Hematopoietic multipotent progenitor cell treated with erythropoietin and hydrocortisone succinate and interleukin-3 and kit ligand, for 6 days (in vitro differentiated cells): ENCODE measurements at regions not wholly inside any gene's neighbourhood (a gene's known extent, or its start where the extent isn't known, plus 50 kb on each side); places are given as distances from the start of the nearest gene placed in this dataset.
"Not testable (repeated sequence)": the region's sequence is repeated elsewhere in the genome, so short reads cannot be mapped to it uniquely, and the experiment has no call there.

Experiments used
- DNase-seq: peaks from one replicate; pipeline ENCODE4 v3.0.0-alpha.2; 2015

DNA sequence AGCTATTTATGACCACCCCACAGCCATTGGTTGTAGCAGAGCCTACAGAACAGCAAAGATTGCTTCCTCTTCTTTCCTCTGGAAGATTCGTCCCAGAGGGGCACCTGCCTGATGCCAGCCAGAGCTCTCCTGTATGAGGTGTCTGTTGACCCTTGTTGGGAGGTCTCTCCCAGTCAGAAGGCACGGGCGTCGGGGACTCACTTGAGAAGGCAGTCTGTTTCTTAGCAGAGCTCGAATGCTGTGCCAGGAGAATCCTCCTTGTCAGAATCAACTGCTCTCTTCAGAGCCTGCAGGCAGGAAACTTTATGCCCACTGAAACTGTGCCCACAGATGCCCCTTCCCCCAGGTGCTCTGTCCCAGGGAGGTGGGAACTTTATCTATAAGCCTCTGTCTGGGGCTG lies 479.5 kb upstream of the IZUMO3 start:
- DNase-seq = no peak

DNA sequence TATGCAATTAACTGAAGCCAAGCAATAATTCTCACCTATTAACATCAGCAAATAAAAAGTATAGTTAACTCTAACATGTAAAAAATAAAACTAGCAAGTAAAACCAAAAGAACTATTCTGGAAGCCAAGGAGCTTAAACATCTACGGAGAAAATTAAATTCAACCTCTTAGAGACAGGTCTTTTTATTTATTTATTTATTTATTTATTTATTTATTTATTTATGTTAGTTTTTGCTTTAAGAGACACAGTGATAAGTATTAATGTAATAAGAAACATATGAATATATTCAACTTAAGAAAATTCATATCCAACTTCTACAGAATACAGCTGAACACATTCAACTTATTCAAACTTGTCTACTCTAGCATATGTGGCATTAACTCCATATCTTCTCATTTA lies 472.1 kb upstream of the IZUMO3 start:
- DNase-seq = no peak

DNA sequence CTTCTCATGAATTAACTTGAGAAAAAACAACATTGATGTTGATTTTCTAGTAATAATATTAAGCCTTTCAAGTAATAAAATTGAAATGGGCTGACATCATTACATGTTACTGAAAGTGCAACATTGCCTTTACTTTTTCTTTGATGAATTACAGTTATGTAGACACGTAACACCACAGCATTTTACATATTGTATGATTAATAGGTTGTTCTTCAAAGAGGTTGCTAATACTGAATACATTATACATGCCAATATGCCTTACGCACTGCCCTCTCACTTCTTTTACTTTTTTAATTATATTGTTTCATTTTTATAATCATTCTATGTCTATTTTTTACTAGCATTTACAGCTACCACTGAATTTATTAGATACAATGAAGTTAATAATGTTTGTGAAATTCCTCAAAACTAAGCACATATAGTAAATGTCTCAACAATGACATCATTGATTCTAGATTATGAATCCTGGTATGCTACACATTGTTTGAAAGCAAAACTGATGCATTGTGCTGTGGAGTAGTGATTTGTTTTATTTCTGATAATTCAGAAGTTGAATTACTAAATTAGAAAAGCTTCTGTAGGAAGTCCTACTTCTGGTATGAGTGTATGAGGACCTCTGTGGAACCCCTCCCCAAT lies 464.4 kb upstream of the IZUMO3 start:
- DNase-seq = no peak

DNA sequence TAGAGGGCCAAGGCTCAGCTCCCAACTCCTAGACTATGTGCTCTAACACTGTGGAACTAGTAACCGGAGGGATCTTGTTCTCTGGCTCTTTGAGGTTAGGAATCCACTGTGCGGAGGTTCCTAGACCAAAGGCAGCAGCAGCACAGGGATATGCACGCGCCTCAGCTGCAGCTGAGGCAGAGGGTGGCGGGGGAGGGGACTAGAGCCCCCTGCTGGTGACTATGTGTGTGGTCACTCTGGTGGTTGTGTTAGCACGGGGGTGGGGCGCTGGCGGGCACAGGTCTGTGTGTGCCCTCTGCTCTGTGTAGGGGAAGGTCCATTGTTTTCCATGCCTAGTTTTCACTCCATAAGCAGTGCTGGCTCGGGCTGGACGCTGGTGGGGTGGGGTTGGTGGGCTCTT lies 458.0 kb upstream of the IZUMO3 start:
- no peak for DNase-seq

DNA sequence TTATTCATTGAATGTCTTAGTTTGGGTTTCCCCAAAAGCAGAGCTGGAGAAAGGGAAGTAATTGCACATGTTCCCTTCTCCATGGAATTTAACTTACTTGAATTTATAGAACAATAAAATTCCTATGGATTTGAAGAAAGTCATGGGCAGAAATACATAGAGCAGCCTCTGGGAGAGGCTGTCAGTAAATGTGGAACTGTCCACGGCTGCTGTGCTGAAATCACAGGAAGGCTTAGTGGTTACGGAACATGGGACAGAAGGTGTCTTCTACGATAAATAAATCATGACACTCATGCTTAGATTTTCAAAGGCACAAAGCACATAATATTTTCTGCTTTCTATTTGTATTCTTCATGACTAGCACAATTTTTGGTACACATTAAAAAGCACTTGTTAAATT lies 440.6 kb upstream of the IZUMO3 start:
- DNase-seq = no peak

DNA sequence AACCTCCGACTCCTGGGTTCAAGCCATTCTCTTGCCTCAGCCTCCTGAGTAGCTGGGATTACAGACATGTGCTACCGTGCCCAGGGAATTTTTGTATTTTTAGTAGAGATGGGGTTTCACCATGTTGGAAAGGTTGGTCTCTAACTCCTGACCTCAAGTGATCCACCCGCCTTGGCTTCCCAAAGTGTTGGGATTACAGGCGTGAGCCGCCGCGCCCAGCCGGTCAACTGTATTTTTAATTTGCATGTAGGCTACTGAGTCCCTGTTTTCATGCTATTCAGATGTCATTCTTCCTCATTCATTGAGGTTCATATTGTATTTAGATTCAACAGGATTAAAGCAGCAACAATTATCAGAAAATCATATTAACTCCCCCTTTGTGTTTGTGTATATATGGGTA lies 425.1 kb upstream of the IZUMO3 start:
- DNase-seq = not testable (repeated sequence)

DNA sequence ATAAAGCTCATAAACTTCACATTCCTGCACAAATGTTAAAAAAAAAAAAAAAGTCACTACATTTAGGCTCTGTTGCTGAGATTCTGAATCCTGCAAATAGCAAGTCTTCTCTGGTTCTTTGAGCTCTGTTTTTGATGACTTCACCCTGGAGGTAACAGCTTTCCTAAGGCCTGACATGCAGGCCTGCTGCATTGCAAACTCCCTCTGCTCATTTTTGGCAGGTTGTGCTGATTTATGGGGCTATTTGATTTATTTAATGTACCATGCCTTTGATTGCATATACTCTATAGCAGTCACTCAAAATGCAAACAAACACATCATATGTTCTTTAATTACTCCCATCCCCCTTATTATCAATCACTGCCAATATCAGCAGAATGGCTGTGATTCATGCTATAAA lies 416.1 kb upstream of the IZUMO3 start:
- no peak for DNase-seq

DNA sequence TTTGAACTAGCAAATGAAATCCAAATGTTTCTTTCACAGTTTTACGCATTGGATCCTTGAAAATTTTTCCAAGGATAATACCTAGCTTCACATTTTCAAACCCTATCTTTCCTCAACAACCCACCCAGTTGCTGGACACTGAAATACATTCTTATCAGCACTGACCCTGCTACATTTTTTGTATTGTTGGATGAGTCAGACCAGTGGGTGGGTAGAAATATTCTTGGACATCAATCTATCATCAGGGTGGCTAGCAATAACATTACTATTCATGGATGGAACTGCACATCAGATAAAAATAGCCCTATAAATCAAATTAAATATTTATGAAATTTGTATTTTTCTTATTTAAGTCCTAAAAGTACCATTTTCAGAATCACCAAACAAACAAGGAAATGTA lies 407.4 kb upstream of the IZUMO3 start:
- DNase-seq = no peak

DNA sequence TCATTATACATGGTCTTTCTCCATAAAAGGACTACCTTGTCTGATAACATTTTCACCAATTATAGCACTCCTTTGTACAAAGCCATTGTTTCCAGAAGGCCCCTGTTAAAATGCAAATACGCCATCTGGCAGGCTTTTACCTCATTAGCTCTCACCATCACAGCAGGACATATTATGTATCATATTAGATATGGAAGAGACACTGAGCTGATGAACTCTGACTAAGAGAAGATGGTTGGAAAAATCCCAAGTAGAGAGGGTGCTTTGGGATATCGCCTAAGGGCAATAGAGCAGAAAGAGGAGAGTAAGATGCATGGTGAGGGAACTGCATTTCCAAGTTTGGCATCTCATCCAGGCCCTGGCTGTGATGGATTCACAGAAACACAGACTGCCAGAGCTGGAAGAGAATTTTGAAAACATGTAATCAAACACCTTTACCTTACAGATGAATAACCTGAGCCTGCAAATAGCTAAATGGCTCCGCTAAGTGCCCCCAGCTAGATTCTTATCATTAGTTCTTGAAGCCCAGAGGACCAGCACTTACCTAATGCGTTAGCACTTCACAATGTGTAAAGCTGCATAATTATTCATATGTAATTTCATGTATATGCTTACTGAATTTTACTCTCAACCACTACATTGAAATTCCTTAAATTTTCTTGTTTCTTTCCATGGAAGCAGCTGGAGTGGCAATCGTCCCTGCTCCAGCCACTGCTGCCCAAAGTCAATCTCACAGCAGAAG lies 393.6 kb upstream of the IZUMO3 start:
- DNase-seq = no peak

DNA sequence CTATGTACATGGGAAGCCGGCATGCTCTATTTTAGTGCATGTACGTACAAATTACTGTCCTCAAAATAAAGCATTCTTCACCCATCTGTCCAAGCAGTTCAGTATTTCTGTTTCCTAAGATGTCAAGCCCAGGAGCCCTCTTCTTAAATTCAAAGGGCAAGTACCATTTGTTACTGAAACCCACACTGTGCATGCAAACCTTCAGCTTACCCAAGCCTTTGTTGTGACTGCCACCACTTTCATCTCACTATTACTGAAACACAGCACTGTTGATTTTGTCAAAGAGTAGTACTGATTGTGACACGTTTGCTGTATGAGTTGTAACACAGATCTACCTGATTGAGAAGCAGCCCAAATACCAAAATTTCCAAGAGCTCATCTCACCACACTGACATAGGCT lies 390.4 kb upstream of the IZUMO3 start:
- no peak for DNase-seq

DNA sequence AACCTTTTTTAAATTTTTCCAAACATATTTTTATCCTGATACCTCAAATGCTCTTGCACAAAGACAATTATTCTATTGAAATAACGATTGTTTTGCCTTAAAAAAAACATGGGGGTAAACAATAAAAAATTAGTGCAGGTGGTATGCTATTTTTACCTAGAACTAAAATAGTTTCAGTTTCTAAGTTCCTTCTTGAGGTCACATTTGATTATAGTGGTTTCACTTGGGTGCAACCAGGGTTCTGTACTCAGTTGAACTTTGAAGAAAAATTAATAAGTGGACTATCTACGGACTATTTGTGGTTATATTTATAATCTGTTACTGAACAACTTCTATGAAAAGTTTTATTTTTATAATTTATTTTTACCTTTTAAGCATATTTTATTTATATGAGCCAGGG lies 387.1 kb upstream of the IZUMO3 start:
- DNase-seq = no peak

DNA sequence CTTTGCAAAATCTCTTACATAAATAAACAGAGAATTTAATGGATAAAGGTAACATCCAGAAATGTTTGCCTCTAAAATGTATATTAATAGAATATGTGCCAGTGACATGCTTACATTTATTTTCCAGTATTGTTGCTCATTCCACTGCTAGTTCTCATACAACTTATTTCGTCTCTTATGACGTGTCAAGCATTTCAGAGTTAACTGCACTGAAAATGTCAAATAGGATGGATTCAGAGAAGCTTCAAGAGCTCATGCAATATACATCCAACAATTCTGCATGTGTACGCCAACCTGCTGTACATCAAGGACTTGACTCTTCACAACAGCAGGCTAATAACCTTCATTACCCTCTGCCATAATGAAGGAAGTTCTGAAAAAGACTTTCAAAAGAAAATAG lies 386.2 kb upstream of the IZUMO3 start:
- DNase-seq = no peak

DNA sequence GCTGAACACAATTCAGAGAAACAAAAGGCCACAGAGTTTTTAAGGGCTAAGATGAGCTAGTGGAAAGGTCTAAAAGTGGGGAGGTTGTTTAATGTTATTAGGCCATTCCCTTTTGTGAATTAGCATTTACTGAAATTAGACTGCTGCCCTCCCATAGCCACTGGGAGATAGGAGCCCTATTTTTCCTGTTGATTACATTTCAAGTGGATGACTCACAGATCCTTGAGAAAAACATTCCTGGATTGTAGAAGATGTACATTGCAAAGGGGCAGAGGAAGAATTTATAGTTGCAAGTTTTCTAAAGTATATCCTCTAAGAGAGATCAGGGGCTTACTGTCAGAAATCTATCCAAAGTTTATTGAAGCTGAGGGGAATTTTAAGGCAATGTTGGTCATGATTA lies 367.1 kb upstream of the IZUMO3 start:
- DNase-seq = no peak

DNA sequence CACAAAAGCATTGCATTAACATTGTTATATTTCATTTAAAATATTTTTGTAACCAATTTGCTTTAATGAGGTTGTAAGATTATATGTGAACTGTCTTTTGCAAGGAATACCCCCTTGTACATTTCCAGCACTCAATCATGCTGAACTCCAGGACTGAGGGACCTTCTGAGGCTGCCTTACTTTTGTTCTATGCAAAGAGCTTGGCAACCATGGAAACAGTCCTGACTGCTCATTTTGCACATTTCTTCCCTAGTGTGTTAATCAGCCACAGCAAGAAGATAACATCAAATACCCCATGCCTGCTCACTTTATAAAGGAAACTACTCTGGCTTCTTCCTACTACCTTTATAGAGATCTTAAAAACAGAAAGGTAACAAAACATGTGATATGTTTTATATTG lies 355.6 kb upstream of the IZUMO3 start:
- DNase-seq = no peak

DNA sequence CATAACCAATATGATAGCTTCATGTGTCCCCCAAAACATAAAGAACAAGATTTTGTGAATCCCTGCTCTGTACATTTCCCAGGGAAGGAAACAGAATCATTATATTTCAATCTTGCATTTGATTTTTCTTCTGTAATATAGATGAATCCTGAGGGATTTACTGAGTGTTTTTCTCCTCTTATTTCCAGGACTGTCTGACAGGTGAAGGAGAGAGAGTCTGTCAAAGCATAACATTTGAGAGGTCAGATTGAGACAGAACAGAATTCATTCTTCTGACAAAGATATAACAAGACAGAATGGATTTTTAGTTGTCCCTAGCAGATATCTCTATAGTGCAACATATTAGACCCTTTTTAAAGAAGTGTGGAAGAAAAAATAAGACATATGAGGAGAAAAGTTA lies 354.5 kb upstream of the IZUMO3 start:
- no peak for DNase-seq

DNA sequence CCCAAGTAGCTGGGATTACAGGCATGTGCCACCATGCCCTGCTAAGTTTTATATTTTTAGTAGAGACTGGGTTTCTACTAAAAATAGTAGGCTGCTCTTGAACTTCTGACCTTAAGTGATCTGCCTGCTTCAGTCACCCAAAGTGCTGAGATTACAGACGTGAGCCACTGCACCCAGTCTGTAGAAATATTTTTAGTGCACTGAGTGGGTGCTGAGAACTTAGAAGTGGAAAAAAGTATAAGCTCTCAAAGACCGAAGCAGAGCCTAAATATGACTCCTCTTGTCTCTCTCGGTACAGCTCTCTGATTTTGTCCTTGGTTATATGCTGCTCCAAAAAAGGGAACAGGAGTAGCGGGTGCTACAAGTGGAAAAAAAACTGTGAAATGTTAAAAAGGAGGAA lies 353.8 kb upstream of the IZUMO3 start:
- no peak for DNase-seq

DNA sequence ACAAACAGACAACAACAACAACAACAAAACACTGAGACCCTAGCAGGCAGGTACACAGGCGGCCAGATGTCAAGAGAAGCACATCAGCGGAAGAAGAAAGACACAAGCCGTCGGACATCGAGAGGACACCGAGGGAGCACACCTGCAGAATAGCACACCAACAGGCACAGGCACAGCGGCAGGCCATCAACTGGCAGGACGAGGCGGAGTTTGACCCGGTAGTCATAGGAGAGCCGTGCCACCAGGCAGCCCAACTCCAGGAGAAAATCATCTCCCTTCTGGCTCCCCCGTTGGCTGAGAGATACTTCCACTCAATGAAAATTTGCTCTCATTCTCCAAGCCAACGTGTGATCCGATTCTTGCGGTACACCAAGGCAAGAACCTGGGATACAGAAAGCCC lies 352.1 kb upstream of the IZUMO3 start:
- no peak for DNase-seq

DNA sequence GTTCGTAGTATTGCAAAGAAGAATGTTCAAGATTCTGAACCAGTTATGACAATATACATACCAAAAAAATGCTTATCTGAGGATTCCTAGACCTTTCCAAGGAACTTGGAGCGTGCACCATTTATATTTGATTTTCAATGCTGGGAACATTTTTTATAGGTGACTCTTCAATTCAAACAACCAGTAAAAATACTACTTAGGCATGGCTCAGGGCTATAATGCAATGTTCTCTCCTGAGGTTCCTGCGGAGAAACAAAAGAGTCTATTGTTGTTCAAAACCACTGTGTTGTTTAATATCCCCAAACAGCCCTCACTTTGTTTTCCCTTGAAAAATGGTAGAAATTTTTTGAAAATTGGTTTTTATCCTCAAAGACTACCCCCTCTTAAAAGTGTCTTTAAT lies 335.7 kb upstream of the IZUMO3 start:
- no peak for DNase-seq

DNA sequence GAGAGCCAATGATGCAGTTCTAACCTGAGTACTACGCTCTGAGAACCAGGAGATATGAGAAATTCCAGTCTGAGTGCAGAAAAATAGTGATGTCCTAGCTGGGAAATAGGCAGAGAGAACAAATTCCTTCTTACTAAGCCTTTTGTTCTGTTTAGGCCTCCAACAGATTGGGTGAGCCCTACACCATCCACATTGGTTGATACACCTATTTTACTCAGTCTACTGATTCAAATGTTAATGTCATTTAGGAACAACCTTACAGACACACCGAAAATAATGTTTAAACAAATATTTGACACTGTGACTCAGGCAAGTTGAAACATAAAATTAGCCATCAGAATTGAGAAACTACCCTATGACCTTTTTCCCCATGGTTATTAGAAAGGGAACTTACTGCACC lies 333.9 kb upstream of the IZUMO3 start:
- DNase-seq = no peak

DNA sequence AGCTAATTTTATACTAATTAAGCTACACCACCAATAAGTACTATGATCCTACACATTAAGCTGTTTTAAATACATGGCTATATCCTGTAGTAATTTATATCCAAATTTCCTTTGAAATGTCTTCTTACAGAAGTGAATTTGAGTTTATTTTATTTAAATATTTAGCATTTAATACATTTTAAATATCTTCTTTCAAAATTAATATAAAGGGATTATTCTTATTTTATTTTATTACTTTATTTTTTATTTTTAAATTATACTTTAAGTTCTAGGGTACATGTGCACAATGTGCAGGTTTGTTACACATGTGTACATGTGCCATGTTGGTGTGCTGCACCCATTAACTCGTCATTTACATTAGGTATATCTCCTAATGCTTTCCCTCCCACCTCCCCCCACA lies 310.9 kb upstream of the IZUMO3 start:
- not testable (repeated sequence) for DNase-seq

DNA sequence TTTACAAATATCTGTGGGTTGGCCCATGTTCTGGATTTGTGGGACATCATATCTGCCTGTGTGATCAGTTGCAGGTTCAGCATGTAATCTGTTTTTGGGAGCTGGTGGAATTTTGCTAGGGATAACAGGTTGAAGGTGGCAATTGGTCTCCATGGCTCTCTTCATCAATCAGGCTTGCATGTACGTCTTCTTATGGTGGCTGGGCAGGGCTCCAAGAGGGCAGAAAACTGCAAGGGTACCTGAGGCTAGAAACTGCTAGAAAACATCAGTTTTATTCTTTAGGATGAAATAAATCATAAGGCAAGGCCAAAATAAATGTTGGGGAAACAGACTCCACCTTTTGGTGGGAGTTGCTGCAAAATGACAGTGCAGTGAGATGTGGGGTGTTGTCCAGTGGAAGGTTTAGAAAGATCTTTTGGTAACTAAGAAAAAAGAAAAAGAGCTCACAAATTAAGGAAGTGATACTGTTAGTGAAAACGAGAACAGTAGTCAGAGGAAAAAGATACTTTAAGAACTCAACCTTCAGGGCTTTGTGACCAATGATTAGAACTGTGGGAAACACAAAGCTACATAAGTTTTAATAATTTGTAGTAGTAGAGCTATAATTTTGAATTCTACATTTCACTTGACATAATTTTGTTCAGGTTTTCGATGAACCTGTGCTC lies 300.7 kb upstream of the IZUMO3 start:
- DNase-seq = no peak

DNA sequence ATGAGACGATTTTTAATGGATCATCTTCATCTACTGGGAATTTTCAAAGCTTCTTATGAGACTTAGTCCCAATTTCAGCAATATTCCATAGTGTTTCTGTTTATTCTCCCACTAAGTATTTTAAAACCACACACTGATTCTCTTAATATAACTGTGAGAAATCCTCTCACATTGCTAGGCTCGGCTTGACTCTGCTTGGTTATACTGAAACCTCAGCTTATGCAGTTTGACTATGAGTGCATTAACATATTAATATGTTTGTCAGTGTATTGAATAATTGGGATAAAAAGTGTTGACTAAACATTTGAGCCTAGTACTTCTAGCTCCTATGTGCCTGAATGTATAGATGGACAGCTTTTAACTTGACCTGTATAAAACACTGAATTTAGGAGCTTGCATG lies 298.5 kb upstream of the IZUMO3 start:
- DNase-seq = no peak

DNA sequence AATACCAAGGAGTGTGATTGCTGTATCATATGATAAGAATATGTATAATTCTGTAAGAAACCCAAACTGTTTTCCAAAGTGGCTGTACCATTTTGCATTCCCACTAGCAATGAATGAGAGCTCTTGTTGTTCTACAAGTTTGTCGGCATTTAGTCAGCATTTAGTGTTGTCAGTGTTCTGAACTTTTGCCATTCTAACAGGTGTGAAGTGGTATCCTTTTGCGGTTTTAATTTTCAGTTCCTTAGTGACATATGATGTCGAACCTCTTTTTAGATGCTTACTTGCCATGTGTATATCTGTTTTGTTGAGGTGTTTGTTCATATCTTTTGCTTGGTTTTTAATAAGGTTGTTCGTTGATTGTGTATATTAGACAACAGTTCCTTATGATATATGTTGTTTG lies 296.3 kb upstream of the IZUMO3 start:
- DNase-seq = no peak

DNA sequence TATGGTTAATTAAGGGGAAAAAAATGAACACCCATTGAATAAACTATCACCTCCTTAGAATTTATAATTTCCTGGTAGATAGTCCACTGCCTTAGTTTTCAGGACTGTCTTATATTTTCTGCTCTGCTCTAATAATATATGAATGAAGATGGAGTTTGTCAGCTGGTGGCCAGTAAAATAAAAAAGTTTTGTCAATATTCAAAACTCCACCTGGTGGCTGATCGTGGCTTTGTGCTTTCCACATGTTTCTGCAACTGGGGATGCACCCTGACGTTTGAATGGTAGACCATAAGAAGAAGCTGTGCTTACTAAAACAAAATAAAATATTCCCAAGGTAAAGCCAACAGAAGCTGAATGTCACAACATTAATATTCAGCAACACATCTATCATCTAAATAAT lies 286.6 kb upstream of the IZUMO3 start:
- DNase-seq = peak; percentile 5

DNA sequence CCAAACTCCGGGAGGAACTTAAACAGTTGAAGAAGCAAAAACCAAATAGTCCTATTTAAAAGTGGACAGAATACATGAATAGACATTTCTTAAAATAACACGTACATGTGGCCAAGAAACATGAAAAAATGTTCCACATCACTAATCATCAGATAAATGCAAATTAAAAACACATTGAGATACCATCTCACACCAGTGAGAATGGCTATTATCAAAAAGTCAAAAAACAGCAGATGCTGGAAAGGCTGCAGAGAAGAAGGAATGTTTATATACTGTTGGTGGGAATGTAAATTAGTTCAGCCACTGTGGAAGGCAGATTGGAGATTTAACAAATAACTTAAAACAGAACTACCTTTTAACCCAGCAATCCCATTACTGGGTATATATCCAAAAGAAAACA lies 283.0 kb upstream of the IZUMO3 start:
- no peak for DNase-seq
